Calu3 (cell line): ENCODE measurements at regions not wholly inside any gene's neighbourhood (a gene's known extent, or its start where the extent isn't known, plus 50 kb on each side); places are given as distances from the start of the nearest gene placed in this dataset.

ENCODE experiments used
- BruUV-seq: library from RNA; stranded (reverse); fragments of 400-500 nt; replicated peaks from 2 replicates; lab custom pipeline; 2021; lab: Mats Ljungman, UMichigan
- CTCF ChIA-PET: fragments of 300-600 bp; sonication (Branson Sonifier 250); formaldehyde crosslinking; loops from one replicate; lab custom pipeline; 2022; ENCODE audit warnings: antibody characterized with exemption; lab: Charles Lee
- DNase-seq: peaks from one replicate; pipeline ENCODE4 v3.0.0; 2022
- H3K27ac Mint-ChIP-seq: one replicate; pipeline ENCODE4 v1.8.0; 2022; ENCODE audit warnings: mixed read lengths; ENCODE audit not compliant: unreplicated experiment
- H3K27me3 Mint-ChIP-seq: one replicate; pipeline ENCODE4 v1.8.0; 2022; ENCODE audit warnings: mixed read lengths; ENCODE audit not compliant: unreplicated experiment
- H3K36me3 Mint-ChIP-seq: one replicate; pipeline ENCODE4 v1.8.0; 2022; ENCODE audit warnings: mild to moderate bottlenecking, moderate library complexity, mixed read lengths; ENCODE audit not compliant: insufficient read depth, unreplicated experiment
- H3K4me1 Mint-ChIP-seq: one replicate; pipeline ENCODE4 v1.8.0; 2022; ENCODE audit warnings: mild to moderate bottlenecking, low read depth, mixed read lengths; ENCODE audit not compliant: unreplicated experiment
- H3K4me3 Mint-ChIP-seq: one replicate; pipeline ENCODE4 v1.8.0; 2022; ENCODE audit warnings: mild to moderate bottlenecking, low read depth, moderate library complexity, mixed read lengths; ENCODE audit not compliant: unreplicated experiment
- H3K9me3 Mint-ChIP-seq: one replicate; pipeline ENCODE4 v1.8.0; 2022; ENCODE audit warnings: low read depth, mixed read lengths; ENCODE audit not compliant: unreplicated experiment
- CTCF ChIP-seq: fragments of 200-600 bp; IDR thresholded peaks from one replicate; pipeline ENCODE4 v1.8.0; 2022; ENCODE audit warnings: antibody characterized with exemption; ENCODE audit not compliant: unreplicated experiment
- intact Hi-C: fragments of 100-400 bp; cut with micrococcal nuclease; formaldehyde crosslinking; loops from one replicate; pipeline ENCODE4 v1.10.0; 2022; ENCODE audit not compliant: unreplicated experiment

- intact Hi-C loops: no loop called here
- no peak for TF ChIP-seq CTCF
- H3K36me3 Mint-ChIP-seq: no peaks in the 10 kb centered on the region
- no peaks in the 10 kb centered on the region for H3K27me3 Mint-ChIP-seq
- H3K27ac Mint-ChIP-seq: no peak overlapping the region
- peaks cover 12% of the 10 kb centered on the region for H3K4me1 Mint-ChIP-seq
- no peak overlapping the region for H3K4me3 Mint-ChIP-seq
- BruUV-seq: no TSS peak
- no peak for DNase-seq
- CTCF ChIA-PET: no interaction called here
- H3K9me3 Mint-ChIP-seq: peaks cover 3% of the 10 kb centered on the region
Observed at GRCh38 chr2:220560192-220560591, 932.8 kb downstream of the SLC4A3 start.

- intact Hi-C loops: no loop called here
- CTCF ChIA-PET: no interaction called here
- Mint-ChIP-seq H3K27me3 (no peaks in the 10 kb centered on the region), H3K9me3 (peaks cover 3% of the 10 kb centered on the region), H3K4me1 (no peaks in the 10 kb centered on the region), H3K36me3 (no peaks in the 10 kb centered on the region), H3K27ac (no peak overlapping the region), H3K4me3 (no peak overlapping the region)
- no peak for TF ChIP-seq CTCF
- no TSS peak for BruUV-seq
- DNase-seq: no peak
Observed at GRCh38 chr2:220562375-220563140, 935.1 kb downstream of the SLC4A3 start.

- no TSS peak for BruUV-seq
- no peaks in the 10 kb centered on the region for H3K9me3 Mint-ChIP-seq
- H3K4me1 Mint-ChIP-seq: no peaks in the 10 kb centered on the region
- TF ChIP-seq CTCF: no peak
- no peak overlapping the region for H3K4me3 Mint-ChIP-seq
- intact Hi-C loops: no loop called here
- no peak overlapping the region for H3K27ac Mint-ChIP-seq
- no peaks in the 10 kb centered on the region for H3K27me3 Mint-ChIP-seq
- DNase-seq: no peak
- CTCF ChIA-PET: no interaction called here
- H3K36me3 Mint-ChIP-seq: no peaks in the 10 kb centered on the region
Observed at GRCh38 chr2:220568296-220568695, 940.9 kb downstream of the SLC4A3 start.

GRCh38 chr2:220569112-220569897, 941.9 kb downstream of the SLC4A3 start:
- CTCF ChIA-PET: no interaction called here
- no peak for TF ChIP-seq CTCF

More at GRCh38 chr2:220569112-220569897, 941.9 kb downstream of the SLC4A3 start:
- no peaks in the 10 kb centered on the region for H3K36me3 Mint-ChIP-seq
- BruUV-seq: no TSS peak
- no peak overlapping the region for H3K27ac Mint-ChIP-seq
- H3K9me3 Mint-ChIP-seq: no peaks in the 10 kb centered on the region
- DNase-seq: no peak
- intact Hi-C loops: no loop called here
- no peak overlapping the region for H3K4me3 Mint-ChIP-seq
- no peaks in the 10 kb centered on the region for H3K27me3 Mint-ChIP-seq
- H3K4me1 Mint-ChIP-seq: no peaks in the 10 kb centered on the region
